IMR-90 (cell line): ENCODE measurements at regions not wholly inside any gene's neighbourhood (a gene's known extent, or its start where the extent isn't known, plus 50 kb on each side); places are given as distances from the start of the nearest gene placed in this dataset.

Experiments used
- ATAC-seq: fragments of 200-7000 bp; cut with Tn5 transposase; 2 replicates; pipeline ENCODE4 v1.9.1; 2020; ENCODE audit warnings: low read depth, mild to moderate bottlenecking, moderate library complexity
- BruUV-seq: library from RNA; stranded (reverse); fragments of 400-500 nt; replicated peaks from 2 replicates; lab custom pipeline; 2021; lab: Mats Ljungman, UMichigan
- CTCF ChIA-PET: fragments of 300-600 bp; formaldehyde crosslinking; extraction: SDS; loops from one replicate; lab custom pipeline; 2021; ENCODE audit warnings: antibody characterized with exemption; lab: Yijun Ruan, JAX
- POLR2A ChIA-PET: fragments of 300-600 bp; sonication (Branson Sonifier 250); formaldehyde crosslinking; loops from one replicate; lab custom pipeline; 2022; ENCODE audit warnings: antibody characterized with exemption; ENCODE audit not compliant: unreplicated experiment; lab: Charles Lee
- DNase-seq: peaks from one replicate; pipeline ENCODE4 v3.0.0; 2013
- H2AFZ ChIP-seq: replicated peaks from 2 replicates; pipeline ENCODE3; 2013; ENCODE audit warnings: low read length, mild to moderate bottlenecking; ENCODE audit not compliant: poor library complexity
- H2AK5ac ChIP-seq: 2 replicates; pipeline ENCODE4 v1.6.1; 2013; ENCODE audit warnings: low read depth, low read length, inconsistent platforms
- H2AK9ac ChIP-seq: replicated peaks from 2 replicates; pipeline ENCODE3; 2013; ENCODE audit warnings: mild to moderate bottlenecking, low read depth, low read length, moderate library complexity; ENCODE audit not compliant: poor library complexity
- H2BK120ac ChIP-seq: 2 replicates; pipeline ENCODE4 v1.6.1; 2013; ENCODE audit warnings: low read depth, low read length, inconsistent platforms
- H2BK15ac ChIP-seq: 3 replicates; pipeline ENCODE4 v1.6.1; 2013; ENCODE audit warnings: low read depth, low read length, inconsistent platforms
- H2BK20ac ChIP-seq: 2 replicates; pipeline ENCODE4 v1.6.1; 2013; ENCODE audit warnings: low read depth, mild to moderate bottlenecking, inconsistent platforms, low read length, moderate library complexity
- H2BK5ac ChIP-seq: 2 replicates; pipeline ENCODE4 v1.6.1; 2013; ENCODE audit warnings: mild to moderate bottlenecking, low read depth, low read length, inconsistent platforms; ENCODE audit not compliant: poor library complexity, severe bottlenecking
- H3K14ac ChIP-seq: replicated peaks from 2 replicates; pipeline ENCODE4 v1.6.1; 2013; ENCODE audit warnings: low read depth, low read length, inconsistent platforms
- H3K18ac ChIP-seq: 2 replicates; pipeline ENCODE4 v1.6.1; 2013; ENCODE audit warnings: low read depth, low read length, control low read depth
- H3K23ac ChIP-seq: 2 replicates; pipeline ENCODE4 v1.6.1; 2013; ENCODE audit warnings: low read depth, low read length, inconsistent platforms
- H3K27ac ChIP-seq: 2 replicates; pipeline ENCODE4 v1.5.1; 2013; ENCODE audit warnings: mild to moderate bottlenecking, control low read depth, low read length; ENCODE audit not compliant: insufficient read depth
- H3K27me3 ChIP-seq: 2 replicates; pipeline ENCODE4 v1.6.1; 2013; ENCODE audit warnings: low read length; ENCODE audit not compliant: control insufficient read depth, insufficient read depth
- H3K36me3 ChIP-seq: 2 replicates; pipeline ENCODE4 v1.6.1; 2013; ENCODE audit warnings: low read length, mixed read lengths; ENCODE audit not compliant: control insufficient read depth, insufficient read depth
- H3K4ac ChIP-seq: 2 replicates; pipeline ENCODE4 v1.6.1; 2013; ENCODE audit warnings: low read depth, low read length, inconsistent platforms
- H3K4me1 ChIP-seq: 2 replicates; pipeline ENCODE4 v1.6.1; 2013; ENCODE audit warnings: low read length, mixed read lengths; ENCODE audit not compliant: control insufficient read depth, insufficient read depth
- H3K4me2 ChIP-seq: 2 replicates; pipeline ENCODE4 v1.6.1; 2013; ENCODE audit warnings: low read depth, mild to moderate bottlenecking, control low read depth, low read length, moderate library complexity
- H3K4me3 ChIP-seq: 2 replicates; pipeline ENCODE4 v1.5.1; 2013; ENCODE audit warnings: low read depth, mild to moderate bottlenecking, control low read depth, low read length, moderate library complexity; ENCODE audit not compliant: insufficient read depth
- H3K56ac ChIP-seq: 2 replicates; pipeline ENCODE4 v1.6.1; 2013; ENCODE audit warnings: low read length, inconsistent platforms; ENCODE audit not compliant: insufficient read depth; ENCODE audit errors: extremely low read depth
- H3K79me1 ChIP-seq, 2 experiments: 2 replicates each; pipeline ENCODE4 v1.6.1; 2013; ENCODE audit warnings: low read length in 2 of 2, inconsistent platforms in 1 of 2, low read depth in 1 of 2
- H3K9ac ChIP-seq: 2 replicates; pipeline ENCODE4 v1.6.1; 2013; ENCODE audit warnings: low read depth, low read length, control low read depth
- H3K9me1 ChIP-seq: 2 replicates; pipeline ENCODE4 v1.6.1; 2013; ENCODE audit warnings: low read length, inconsistent platforms; ENCODE audit not compliant: insufficient read depth
- H3K9me3 ChIP-seq: 2 replicates; pipeline ENCODE4 v1.6.1; 2013; ENCODE audit warnings: low read length; ENCODE audit not compliant: control insufficient read depth, insufficient read depth
- H4K20me1 ChIP-seq: 2 replicates; pipeline ENCODE4 v1.6.1; 2013; ENCODE audit warnings: low read length, inconsistent platforms; ENCODE audit not compliant: insufficient read depth
- H4K5ac ChIP-seq: 2 replicates; pipeline ENCODE4 v1.6.1; 2013; ENCODE audit warnings: mild to moderate bottlenecking, low read depth, low read length, control low read depth
- H4K8ac ChIP-seq, 2 experiments: 2 replicates each; pipeline ENCODE4 v1.6.1; 2013; ENCODE audit warnings: low read depth in 2 of 2, low read length in 2 of 2, control low read depth in 1 of 2, inconsistent platforms in 1 of 2
- H4K91ac ChIP-seq: 2 replicates; pipeline ENCODE4 v1.6.1; 2013; ENCODE audit warnings: low read depth, low read length, inconsistent platforms; ENCODE audit not compliant: insufficient read depth
- BHLHE40 ChIP-seq: fragments of 150-350 bp; IDR thresholded peaks from 2 replicates; pipeline ENCODE4 v1.6.1; 2016; ENCODE audit warnings: mild to moderate bottlenecking, low read depth, low read length
- CEBPB ChIP-seq: IDR thresholded peaks from 2 replicates; pipeline ENCODE4 v1.6.1; 2012; ENCODE audit warnings: low read depth, low read length, improper control_type of control experiment
- CHD1 ChIP-seq: IDR thresholded peaks from 2 replicates; pipeline ENCODE4 v1.6.1; 2012; ENCODE audit warnings: low read depth, low read length, improper control_type of control experiment
- FOS ChIP-seq: fragments of 150-350 bp; IDR thresholded peaks from 2 replicates; pipeline ENCODE4 v1.6.1; 2016; ENCODE audit warnings: low read depth, low read length
- MAFK ChIP-seq: IDR thresholded peaks from 2 replicates; pipeline ENCODE4 v1.6.1; 2012; ENCODE audit warnings: low read depth, low read length, improper control_type of control experiment
- MAZ ChIP-seq: IDR thresholded peaks from 2 replicates; pipeline ENCODE4 v1.6.1; 2012; ENCODE audit warnings: low read depth, mild to moderate bottlenecking, low read length, improper control_type of control experiment, moderate library complexity, borderline replicate concordance
- MXI1 ChIP-seq: IDR thresholded peaks from 2 replicates; pipeline ENCODE4 v1.6.1; 2012; ENCODE audit warnings: low read depth, mild to moderate bottlenecking, low read length, moderate library complexity, borderline replicate concordance
- NFE2L2 ChIP-seq: fragments of 150-350 bp; IDR thresholded peaks from 2 replicates; pipeline ENCODE4 v1.6.1; 2016; ENCODE audit warnings: low read depth, mild to moderate bottlenecking, low read length
- POLR2A ChIP-seq: IDR thresholded peaks from 2 replicates; pipeline ENCODE4 v1.6.1; 2012; ENCODE audit warnings: mild to moderate bottlenecking, low read depth, low read length
- RAD21 ChIP-seq: IDR thresholded peaks from 2 replicates; pipeline ENCODE4 v1.6.1; 2012; ENCODE audit warnings: low read length, improper control_type of control experiment
- RCOR1 ChIP-seq: IDR thresholded peaks from 2 replicates; pipeline ENCODE4 v1.6.1; 2012; ENCODE audit warnings: mild to moderate bottlenecking, low read length, improper control_type of control experiment; ENCODE audit not compliant: insufficient replicate concordance
- RFX5 ChIP-seq: IDR thresholded peaks from 2 replicates; pipeline ENCODE4 v1.8.0; 2012; ENCODE audit warnings: low read depth, mild to moderate bottlenecking, low read length, moderate library complexity
- SMC3 ChIP-seq: fragments of 150-350 bp; IDR thresholded peaks from 2 replicates; pipeline ENCODE4 v1.6.1; 2016; ENCODE audit warnings: low read depth, mild to moderate bottlenecking, antibody characterized with exemption, low read length, moderate library complexity
- WGBS, 2 experiments: methylation state at CpG; one replicate each; pipeline versions ENCODE4 v1.1.5 to v1.1.7; 2013; ENCODE audit warnings: missing lambda C conversion rate in 2 of 2; ENCODE audit not compliant: insufficient read length in 1 of 2; ENCODE audit errors: extremely low coverage in 2 of 2; 5-methylcytosine and 5-hydroxymethylcytosine counted together
- dilution Hi-C: fragments of 300-500 bp; cut with HindIII; formaldehyde crosslinking; loops from one replicate; pipeline ENCODE4 v1.14.3; 2018; ENCODE audit warnings: low sequenced_read_pairs; ENCODE audit not compliant: unreplicated experiment
- in situ Hi-C: fragments of 300-500 bp; cut with MboI; formaldehyde crosslinking; loops from 3 replicates; pipeline ENCODE4 v1.14.3; 2019; ENCODE audit warnings: low sequenced_read_pairs, inconsistent platforms, mixed read lengths
- intact Hi-C: fragments of 100-400 bp; cut with micrococcal nuclease; formaldehyde crosslinking; loops from 2 replicates; pipeline ENCODE4 v1.10.0; 2022
- TF ChIP-seq, protein P1 (sequence below): fragments of 150-350 bp; IDR thresholded peaks from 2 replicates; pipeline ENCODE4 v1.6.1; 2017; ENCODE audit warnings: mild to moderate bottlenecking, antibody characterized with exemption, low read length, low read depth
- TF ChIP-seq, protein P2 (sequence below): fragments of 150-350 bp; IDR thresholded peaks from 2 replicates; pipeline ENCODE4 v1.6.1; 2016; ENCODE audit warnings: low read depth, mild to moderate bottlenecking, low read length, moderate library complexity, borderline replicate concordance

DNA sequence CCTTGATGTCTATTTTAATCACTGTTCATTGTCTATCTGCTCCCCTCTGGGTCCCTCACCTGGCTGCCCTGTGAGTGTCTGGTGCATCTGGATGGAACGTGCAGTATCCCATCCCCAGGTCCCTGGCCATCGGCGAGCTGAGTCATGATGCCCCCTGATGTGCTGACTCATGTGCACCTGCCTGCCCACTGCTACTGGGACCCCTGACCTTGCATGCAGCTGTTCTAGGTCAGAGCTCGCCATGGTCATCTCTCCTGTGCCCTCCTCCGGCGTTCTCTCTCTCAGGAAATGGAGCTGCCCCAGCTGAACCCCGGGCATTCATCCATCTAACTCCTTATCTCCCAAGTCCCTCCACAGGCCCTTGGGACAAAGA, 516.2 kb upstream of the HS6ST1 start:
- no peak overlapping the region for H2AK9ac ChIP-seq
- H2BK15ac ChIP-seq, result no peak overlapping the region
- no peak overlapping the region for H3K56ac ChIP-seq
- 32% methylated on average over 4 of the region's 7 CpGs; no CpG with 5 or more reads in 1 of the 2 experiments for WGBS, 2 experiments
- no peak overlapping the region for H4K91ac ChIP-seq
- H3K18ac ChIP-seq, result no peak overlapping the region
- TF ChIP-seq SMC3 (no peak), NFE2L2 (no peak), MAFK (no peak), RAD21 (no peak), MXI1 (no peak), CHD1 (no peak), RFX5 (no peak), RCOR1 (no peak), POLR2A (no peak), MAZ (no peak), BHLHE40 (no peak), FOS (no peak), CEBPB (no peak)
- TF ChIP-seq, protein P1, sequence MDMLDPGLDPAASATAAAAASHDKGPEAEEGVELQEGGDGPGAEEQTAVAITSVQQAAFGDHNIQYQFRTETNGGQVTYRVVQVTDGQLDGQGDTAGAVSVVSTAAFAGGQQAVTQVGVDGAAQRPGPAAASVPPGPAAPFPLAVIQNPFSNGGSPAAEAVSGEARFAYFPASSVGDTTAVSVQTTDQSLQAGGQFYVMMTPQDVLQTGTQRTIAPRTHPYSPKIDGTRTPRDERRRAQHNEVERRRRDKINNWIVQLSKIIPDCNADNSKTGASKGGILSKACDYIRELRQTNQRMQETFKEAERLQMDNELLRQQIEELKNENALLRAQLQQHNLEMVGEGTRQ, result no peak
- TF ChIP-seq, protein P2, sequence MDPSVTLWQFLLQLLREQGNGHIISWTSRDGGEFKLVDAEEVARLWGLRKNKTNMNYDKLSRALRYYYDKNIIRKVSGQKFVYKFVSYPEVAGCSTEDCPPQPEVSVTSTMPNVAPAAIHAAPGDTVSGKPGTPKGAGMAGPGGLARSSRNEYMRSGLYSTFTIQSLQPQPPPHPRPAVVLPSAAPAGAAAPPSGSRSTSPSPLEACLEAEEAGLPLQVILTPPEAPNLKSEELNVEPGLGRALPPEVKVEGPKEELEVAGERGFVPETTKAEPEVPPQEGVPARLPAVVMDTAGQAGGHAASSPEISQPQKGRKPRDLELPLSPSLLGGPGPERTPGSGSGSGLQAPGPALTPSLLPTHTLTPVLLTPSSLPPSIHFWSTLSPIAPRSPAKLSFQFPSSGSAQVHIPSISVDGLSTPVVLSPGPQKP, result no peak
- no peaks in the 10 kb centered on the region for H3K36me3 ChIP-seq
- dilution Hi-C loops, result no loop called here
- DNase-seq (no peak), ATAC-seq (no peak)
- intact Hi-C loops, result no loop called here
- H3K79me1 ChIP-seq, result no peaks in the 10 kb centered on the region
- no peaks in the 10 kb centered on the region; the same call in 1 of the 2 replicates for H3K9me3 ChIP-seq
- no peaks in the 10 kb centered on the region for H4K20me1 ChIP-seq
- H3K4me1 ChIP-seq, result no peaks in the 10 kb centered on the region
- H2AFZ ChIP-seq, result no peak overlapping the region
- H4K5ac ChIP-seq, result no peak overlapping the region
- no peak overlapping the region for H3K4me3 ChIP-seq
- H3K9ac ChIP-seq, result no peak overlapping the region
- POLR2A ChIA-PET, result no interaction called here
- no peak overlapping the region for H2BK120ac ChIP-seq
- no peak overlapping the region for H2BK5ac ChIP-seq
- H3K27ac ChIP-seq, result no peak overlapping the region
- no peak overlapping the region for H4K8ac ChIP-seq
- CTCF ChIA-PET, result no interaction called here
- H3K14ac ChIP-seq, result no peak overlapping the region
- no TSS peak for BruUV-seq
- no peak overlapping the region for H3K23ac ChIP-seq
- H3K4ac ChIP-seq, result no peak overlapping the region
- no peaks in the 10 kb centered on the region for H3K9me1 ChIP-seq
- H3K27me3 ChIP-seq, result no peaks in the 10 kb centered on the region
- H2BK20ac ChIP-seq, result no peak overlapping the region
- no peak overlapping the region for H3K4me2 ChIP-seq
- no peak overlapping the region for H2AK5ac ChIP-seq
- in situ Hi-C loops, result no loop called here
